ENCODE measurements at regions not wholly inside any gene's neighbourhood (a gene's known extent, or its start where the extent isn't known, plus 50 kb on each side); places are given as distances from the start of the nearest gene placed in this dataset.

DNA sequence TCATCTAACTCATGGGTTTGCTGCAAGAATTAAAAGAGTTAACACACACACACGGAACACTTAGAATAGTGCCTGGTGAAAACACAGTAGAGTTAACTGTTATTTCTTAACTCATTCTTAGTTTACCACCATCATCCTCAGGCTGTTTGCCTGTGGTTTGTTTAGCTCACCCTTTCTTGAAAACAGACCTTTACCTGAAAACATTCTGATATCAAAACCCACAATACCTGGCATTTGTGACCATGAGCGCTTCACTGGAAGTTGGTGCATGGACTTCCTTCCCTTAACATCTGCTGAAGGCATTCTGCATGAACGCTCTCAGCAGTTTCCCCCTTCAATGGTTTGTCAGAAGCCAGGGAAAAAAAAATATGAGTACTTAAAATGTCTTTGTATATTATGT lies 256.0 kb downstream of the ETS1 start:
- no peak for TF ChIP-seq SUZ12 (IDR thresholded peaks at IDR 0.05; ENCODE audit: extremely low read depth, insufficient read depth, insufficient read length)
- no peak for TF ChIP-seq ZNF274 (IDR thresholded peaks at IDR 0.05; ENCODE audit: low read depth, low read length)
- no peak for TF ChIP-seq YY1 (IDR thresholded peaks at IDR 0.05; ENCODE audit: insufficient read depth, insufficient read length)
